ENCODE measurements at regions not wholly inside any gene's neighbourhood (a gene's known extent, or its start where the extent isn't known, plus 50 kb on each side); places are given as distances from the start of the nearest gene placed in this dataset.
"Not testable (repeated sequence)": the region's sequence is repeated elsewhere in the genome, so short reads cannot be mapped to it uniquely, and the experiment has no call there.

DNA sequence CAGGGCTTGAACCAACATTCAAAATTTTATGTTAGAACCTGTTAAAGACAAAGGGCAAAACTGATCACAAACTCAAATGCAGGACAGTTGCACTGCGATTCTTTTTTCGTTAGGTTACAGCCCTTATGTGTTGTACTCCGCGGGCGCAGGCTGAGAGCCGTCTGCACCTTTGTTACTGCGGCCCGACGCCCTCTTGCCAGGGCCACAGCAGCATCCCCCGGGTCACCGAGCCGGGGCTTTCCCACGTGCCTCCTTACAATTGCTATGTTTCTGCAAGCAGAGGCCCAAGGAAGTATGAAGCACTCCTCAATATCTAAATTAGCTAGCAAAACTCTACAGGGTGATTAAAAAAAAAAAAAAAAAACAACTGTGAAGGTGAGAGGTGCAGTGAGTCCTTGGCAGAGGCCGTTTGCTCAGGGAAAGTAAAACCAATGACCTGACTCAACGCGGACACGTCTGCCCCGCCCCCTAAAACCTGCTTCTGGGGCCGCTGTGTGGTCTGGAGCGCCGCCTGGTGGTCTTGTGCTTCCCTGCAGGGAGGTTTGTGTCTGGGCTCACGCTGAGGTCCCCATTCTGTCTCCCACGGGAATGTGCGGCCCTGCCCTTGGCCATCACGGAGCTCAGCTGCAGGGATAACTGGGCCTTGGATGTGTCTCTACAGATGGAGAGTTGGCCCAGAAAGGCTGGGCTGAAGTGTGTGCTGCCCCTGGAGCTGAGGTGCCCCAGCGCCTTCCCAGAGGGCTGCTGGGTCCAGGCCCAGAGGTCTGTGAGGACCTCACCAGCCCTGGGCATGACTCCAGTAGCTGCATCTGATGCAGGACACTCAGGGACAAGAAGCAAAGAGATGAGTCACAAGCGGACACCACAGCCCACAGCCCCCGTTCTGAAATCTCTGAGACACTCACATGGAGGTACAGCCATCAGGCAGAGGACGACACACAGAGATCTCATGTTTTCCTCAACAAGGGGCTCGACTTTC is 418.5 kb downstream of the TMEM121 start:
- peak; percentile 72 to 81 (median 75) for DNase-seq (ENCODE audit: low read depth in 2 of 3, low spot score in 1 of 3)

DNA sequence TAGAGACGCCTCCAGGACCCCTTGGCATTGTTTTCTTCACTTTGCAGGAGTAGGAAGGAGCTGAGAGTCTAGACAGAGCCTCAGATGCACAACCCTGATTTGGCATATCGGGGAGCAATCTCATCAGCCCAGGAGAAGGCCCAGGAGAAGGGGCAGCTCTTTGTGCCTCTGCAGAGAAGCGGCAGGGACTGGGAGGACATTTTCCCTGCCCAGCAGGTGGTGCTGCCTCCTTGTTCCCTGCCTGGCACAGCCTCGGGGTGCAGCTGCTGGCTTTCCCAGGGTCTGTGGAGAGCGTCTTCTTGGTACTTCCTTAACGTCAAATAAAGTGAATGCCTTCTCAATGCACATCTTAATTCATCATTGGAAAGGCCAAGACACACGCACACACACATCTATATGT is 419.5 kb downstream of the TMEM121 start:
- DNase-seq (ENCODE audit: low read depth in 2 of 3, low spot score in 1 of 3), result peak in 2 of 3 donors; percentile 13 to 20

DNA sequence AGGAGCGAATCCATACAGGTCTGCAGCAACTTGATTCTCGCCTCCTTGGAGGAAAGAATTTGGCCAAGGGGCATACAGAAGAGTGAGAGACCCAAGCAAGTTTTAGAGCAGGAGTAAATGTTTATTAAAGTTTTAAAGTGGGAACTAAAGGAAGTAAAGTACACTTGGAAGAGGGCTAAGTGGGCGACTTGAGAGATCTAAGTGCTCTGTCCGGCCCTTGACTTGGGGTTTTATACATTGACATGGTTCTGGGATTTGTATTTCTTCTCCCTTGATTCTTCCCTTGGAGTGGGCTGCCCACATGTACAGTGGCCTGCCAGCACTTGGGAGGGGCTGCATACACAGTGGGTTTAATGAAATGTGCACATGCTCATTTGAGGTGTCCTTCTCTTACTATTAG is 421.2 kb downstream of the TMEM121 start:
- no peak for DNase-seq (ENCODE audit: low read depth in 2 of 3, low spot score in 1 of 3)

DNA sequence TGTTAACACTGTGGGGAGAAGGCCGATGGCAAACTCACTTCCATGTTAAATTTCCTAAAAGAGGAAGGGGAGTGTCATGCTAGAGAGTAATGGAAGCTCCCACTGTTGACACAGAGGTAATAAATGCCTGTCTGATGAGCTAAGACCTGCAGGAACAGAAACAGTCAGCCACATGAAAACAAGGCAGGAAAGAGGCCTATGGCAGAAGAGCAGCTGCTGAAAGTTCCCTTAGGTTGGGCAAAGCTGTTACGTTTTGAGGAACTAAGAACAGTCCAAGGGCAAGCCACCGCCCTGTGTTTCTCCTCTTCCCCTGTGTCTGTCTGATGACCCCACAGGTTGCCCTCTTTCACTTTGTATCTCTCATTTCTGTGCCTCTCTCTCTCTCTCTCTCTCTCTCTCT is 422.6 kb downstream of the TMEM121 start:
- DNase-seq (ENCODE audit: low read depth in 2 of 3, low spot score in 1 of 3), result not testable (repeated sequence)

DNA sequence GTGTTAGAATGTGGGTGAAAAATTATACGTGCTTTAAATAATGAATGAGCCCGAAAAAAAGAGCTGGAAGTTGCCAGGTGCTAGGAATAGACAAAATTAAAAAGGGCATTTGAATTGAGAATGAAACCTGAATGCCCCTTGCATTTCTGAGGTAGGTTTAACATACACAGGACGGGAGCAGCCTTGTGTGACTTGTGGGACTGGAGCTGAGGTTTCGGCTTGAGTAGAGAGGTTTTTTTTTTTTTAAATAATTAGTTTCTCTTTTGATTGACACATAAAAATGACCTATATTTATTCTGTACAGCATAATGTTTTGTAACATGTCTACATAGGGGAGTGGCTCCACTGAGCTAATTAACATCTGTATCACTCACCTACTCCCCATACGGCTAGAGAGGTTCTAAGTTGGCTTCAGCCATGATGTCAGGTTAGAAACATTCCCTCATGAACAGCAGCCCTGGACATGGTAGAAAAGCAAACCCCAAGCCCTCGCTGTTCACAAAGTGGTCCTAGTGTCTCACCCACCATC is 424.0 kb downstream of the TMEM121 start:
- DNase-seq (ENCODE audit: low read depth in 2 of 3, low spot score in 1 of 3), result not testable (repeated sequence)

DNA sequence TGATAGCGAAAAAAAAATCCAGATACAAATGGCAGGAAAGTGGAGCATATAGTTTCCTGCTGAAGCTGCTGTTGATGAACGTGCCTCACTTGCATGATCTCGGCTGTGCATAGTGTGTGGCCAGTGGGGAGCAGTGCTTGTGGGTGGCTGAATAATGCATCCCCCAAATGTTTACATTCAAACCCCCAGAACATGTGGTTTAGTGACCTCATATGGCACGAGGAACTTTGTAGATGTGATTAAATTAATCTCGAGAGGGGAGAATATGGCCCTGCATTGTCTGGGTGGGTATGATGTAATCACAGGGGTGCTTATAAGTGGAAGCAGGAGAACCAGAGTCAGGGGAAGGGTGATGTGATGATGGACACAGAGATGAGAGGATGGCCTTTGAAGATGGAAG is 425.0 kb downstream of the TMEM121 start:
- DNase-seq (ENCODE audit: low read depth in 2 of 3, low spot score in 1 of 3), result no peak

DNA sequence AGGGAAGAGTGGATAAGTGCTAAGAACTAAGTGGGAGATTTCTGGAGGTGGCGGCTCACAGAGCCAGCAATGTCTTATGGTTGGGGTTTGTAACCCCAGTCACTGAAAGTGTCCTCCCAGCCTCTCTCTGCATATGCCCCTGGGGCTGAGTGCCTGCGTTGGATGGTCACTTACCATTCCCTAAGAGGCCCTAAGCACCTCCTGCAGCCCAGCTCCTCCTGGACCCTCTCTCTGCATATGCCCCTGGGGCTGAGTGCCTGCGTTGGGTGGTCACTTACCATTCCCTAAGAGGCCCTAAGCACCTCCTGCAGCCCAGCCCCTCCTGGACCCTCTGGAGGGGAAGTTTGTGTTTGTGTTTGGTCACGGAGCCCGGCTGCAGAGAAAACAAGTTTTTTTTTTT is 425.8 kb downstream of the TMEM121 start:
- DNase-seq (ENCODE audit: low read depth in 2 of 3, low spot score in 1 of 3), result no peak

DNA sequence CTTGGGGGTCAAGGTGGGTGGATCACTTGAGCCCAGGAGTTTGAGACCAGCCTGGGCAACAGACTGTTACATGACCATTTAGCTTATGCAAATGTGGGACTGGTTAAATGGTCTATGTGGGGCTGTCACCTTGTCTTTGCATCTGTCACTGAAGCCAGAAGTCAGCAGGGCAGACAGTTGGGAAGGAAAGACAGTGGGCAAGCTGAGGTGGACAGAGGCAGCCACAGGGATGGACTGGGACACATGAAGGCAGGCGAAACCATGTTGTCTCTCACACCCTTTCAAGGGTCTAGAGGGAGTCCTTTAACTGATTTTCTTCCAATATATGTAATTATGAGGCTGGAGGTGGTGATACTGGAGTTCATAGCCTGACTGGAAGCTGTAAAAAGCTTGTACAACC is 426.4 kb downstream of the TMEM121 start:
- DNase-seq (ENCODE audit: low read depth in 2 of 3, low spot score in 1 of 3), result no peak

DNA sequence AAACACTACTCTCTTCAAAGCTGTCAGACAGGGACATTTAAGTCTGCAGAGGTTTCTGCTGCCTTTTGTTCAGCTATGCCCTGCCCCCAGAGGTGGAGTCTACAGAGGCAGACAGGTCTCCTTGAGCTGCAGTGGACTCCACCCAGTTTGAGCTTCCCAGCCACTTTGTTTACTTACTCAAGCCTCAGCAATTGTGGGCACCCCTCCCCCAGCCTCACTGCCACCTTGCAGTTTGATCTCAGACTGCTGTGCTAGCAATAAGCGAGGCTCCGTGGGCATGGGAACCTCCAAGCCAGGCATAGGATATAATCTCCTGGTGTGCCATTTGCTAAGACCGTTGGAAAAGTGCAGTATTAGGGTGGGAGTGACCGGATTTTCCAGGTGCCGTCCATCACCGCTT is 435.2 kb downstream of the TMEM121 start:
- DNase-seq (ENCODE audit: low read depth in 2 of 3, low spot score in 1 of 3), result not testable (repeated sequence)

DNA sequence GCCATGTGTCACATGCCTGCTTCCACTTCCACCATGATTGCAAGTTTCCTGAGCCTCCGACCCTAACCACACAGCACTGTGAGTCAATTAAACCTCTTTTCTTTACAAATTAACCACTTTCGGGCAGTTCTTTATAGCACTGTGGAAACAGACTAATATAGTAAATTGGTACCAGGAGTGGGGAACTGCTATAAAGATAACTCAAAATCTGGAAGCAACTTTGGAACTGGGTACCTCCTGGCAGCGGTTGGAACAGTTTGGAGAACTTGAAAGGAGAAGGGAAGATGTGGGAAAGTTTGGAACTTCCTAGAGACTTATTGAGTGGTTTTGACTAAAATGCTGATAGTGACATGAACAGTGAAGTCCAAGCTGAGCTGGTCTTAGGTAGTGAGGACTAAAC is 436.1 kb downstream of the TMEM121 start:
- no peak for DNase-seq (ENCODE audit: low read depth in 2 of 3, low spot score in 1 of 3)

DNA sequence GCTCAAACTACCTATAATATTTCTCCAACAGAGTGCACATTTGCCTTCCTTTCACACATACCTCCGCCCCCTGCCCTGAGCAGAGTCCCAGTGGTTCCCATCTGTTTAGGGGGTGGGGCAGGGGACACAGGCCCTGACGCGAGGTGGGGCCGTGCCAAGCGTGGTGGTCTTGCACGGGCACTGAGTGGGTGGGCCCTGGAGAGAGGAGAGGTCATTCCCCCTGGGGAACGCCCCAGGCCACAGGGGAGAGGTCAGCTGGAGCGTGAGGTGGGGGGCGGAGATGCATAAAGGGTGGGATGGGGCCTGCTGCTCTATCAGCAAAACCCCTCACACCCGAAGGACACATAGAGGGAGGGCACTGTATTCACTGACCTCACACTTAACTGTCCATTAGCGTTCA is 441.9 kb downstream of the TMEM121 start:
- DNase-seq (ENCODE audit: low read depth in 2 of 3, low spot score in 1 of 3), result no peak

DNA sequence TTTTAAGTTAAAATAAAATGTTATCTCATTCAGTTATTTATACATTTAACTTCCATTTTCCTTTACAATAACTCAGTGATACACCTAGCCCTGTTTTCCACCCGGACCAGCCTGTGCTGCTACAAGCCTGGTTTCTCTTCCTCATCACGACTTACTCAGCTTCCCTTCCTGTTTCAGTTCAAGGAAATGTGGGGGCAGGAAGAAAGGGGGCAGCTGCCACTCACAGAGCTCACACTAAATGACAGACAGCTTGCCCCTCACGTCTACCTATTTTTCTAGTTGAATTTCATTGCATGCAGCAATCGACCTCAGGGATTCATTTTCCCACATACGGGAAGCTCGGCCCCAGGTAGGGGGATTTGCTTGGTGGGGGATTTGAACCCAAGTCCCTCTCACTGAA is 442.6 kb downstream of the TMEM121 start:
- not testable (repeated sequence) for DNase-seq (ENCODE audit: low read depth in 2 of 3, low spot score in 1 of 3)

DNA sequence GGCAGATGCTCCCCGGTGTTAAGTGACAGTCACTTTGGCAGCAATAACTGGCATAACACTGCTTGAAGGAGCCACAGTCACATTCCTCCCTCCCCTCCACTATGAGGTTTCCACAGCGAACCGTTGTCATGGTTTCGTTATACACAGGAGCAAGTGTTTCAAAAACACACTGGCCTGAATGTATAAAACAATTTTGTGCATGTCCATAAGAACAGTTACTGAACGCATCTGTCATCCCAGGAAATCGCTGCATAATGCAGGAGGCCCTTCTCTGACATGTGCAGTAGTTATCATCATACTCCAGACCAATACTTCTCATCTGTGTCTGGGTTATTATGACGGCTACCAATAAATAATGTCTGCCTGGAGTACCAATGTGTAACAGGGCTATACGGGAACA is 444.4 kb downstream of the TMEM121 start:
- DNase-seq (ENCODE audit: low read depth in 2 of 3, low spot score in 1 of 3), result not testable (repeated sequence)

DNA sequence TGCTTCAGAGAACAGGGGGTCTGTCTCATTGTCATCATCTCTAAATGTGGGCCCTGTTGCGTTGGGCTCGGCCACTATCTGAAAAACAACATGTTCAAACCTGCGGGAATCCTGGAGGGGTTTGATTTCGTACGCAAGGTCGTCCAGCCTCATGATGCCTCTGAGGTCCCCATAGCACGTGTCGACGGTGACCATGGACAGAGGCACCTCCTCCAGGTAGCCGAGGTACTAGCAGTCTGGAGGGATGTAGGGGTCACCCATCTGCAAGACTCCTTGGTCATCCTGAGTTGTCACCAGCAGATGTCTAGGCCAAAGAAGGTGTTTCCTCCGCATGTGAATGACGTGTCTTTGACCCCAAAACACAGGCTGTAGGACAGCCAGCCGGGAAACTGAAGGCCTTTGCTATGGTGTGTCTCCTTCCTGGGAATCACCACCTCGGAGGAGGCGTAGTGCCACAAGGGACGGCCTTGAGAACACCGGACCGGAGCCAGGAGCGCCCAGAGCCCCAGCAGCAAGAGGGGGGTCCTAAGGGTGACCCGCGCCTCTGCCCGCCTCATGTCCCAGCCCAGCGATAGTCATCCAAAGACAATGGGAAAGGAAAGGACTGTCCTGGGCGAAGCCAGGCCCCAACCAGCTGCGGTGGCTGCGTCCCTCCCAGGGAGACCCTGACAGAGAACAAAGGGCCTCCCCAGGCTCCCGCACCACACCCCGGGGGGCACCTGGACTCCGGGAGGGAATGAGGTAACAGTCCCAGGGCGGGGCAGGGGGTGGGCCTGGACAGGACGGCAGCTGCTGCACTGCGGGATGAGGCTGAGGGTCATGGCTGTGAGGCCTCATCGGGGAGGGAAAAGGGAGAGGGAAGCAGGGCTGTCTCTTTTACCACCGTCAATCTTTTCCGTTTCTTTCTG is 445.5 kb downstream of the TMEM121 start:
- DNase-seq (ENCODE audit: low read depth in 2 of 3, low spot score in 1 of 3), result no peak

DNA sequence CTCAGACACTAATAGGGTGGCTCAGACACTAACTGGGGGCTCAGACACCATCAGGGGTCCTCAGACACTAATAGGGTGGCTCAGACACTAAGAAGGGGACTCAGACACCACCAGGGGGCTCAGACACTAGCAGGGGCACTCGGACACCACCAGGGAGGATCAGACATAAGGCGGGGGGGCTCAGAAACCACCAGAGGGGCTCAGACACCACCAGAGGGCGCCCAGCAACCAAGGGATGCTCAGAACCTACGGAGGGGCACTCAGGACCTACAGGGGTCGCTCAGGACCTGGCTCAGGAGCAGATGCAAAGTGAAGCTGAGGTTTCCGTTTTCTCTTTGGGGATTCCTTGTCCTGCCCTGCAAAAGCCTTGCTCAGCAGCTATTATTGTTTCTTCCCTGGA is 448.5 kb downstream of the TMEM121 start:
- peak in 2 of 3 donors; percentile 45 to 55 for DNase-seq (ENCODE audit: low read depth in 2 of 3, low spot score in 1 of 3)

DNA sequence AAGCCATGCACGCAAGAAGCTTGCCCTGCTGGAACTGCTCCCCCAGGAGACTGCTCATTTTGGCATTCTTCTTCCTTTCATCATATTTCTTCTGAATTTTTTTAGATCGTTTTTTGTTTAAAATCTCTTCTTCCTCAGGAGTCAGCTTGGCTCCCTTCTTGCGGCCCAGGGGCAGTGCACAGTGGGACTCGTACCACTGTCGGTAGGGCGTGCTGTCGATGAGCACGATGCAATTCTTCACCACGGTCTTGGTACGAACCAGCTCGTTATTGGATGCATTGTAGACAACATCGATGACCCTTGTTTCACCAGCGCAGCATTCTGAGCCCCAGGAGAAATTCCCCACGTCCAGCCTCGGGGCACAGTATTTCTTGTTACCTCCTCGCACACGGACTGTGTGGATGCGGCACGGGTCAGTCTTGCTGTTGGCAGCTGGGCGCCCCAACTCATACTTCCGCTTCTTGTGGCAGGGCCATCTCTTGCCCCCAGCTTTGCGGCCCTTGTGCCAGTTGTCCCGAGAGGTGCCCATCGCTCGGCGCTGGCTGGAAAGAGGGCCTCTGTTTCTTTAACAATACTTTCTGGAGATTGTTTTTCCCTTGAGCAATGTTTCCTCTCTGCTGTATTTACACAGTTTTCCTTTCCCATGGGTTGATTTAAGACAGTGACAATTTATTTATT is 452.4 kb downstream of the TMEM121 start:
- DNase-seq (ENCODE audit: low read depth in 2 of 3, low spot score in 1 of 3), result no peak

DNA sequence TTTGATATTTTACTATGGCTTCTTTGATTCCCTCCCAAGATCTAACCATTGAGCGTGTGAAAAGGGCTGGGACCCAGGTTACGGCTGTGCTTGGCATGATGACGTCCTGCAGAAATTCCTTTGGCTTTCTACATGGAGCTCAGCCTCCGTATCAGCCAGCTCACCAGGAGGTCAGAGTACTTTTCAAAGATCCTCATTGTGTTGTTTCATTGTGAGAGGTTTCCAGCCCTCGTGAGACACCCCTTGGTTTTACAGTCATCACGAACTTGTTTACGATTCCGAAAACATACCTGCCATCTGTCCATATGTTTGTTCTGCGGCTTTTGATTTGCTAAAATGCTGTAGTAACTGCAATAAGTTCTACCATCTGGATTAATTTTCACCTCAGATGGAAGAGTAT is 453.1 kb downstream of the TMEM121 start:
- no peak for DNase-seq (ENCODE audit: low read depth in 2 of 3, low spot score in 1 of 3)

DNA sequence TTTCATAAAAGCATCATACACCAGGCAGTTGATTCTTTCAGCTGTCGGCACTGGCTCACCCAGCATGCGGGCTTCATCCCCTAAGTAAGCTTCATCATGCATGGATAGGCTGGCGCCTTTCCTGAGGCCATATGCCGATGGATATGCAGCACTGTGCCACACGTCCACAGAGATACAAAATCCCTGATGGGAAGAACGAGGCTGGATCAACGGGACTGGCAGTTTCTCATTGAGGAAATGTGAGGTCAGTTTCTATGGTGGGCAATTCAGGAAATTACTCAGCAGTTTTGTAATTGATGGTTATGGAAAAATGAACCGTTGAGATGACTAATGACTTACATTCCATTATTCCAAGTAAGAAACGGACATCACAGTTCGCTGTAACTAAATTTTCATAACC is 453.8 kb downstream of the TMEM121 start:
- no peak for DNase-seq (ENCODE audit: low read depth in 2 of 3, low spot score in 1 of 3)

DNA sequence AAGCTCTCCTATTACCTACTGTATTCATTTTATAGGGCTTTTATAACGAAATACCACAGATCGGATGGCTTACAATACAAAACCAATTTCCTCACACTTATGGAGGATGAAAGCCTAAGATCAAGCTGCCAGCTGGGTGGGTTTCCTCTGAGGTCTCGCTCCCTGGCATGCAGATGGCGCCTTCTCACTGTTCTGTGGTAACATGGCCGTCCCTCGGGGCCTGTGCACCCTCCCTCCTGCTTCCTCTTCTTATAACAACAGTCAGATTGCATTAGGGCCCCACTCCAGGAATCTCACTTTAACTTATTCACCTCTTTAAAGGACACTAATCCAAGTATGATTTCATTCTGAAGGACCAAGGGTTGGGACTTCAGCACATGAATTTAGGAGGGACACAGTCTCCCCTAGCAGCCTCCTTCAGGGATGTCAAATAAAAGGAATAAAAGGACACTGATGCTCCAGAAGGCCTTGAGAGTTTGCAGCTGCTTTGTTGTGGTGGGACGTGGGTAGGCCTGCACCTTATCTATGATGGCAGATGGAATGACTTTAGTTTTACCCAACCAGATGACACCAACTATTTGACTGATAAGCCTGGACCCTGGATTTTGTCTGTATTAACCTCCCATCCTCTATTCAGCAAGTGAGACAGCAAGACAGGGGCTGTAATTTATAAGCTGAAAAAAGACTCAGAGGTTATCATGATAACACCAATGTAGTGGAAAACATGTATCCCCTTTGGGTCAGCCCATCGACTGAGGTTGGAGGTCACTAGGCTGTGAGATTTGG is 455.3 kb downstream of the TMEM121 start:
- not testable (repeated sequence) for DNase-seq (ENCODE audit: low read depth in 2 of 3, low spot score in 1 of 3)

DNA sequence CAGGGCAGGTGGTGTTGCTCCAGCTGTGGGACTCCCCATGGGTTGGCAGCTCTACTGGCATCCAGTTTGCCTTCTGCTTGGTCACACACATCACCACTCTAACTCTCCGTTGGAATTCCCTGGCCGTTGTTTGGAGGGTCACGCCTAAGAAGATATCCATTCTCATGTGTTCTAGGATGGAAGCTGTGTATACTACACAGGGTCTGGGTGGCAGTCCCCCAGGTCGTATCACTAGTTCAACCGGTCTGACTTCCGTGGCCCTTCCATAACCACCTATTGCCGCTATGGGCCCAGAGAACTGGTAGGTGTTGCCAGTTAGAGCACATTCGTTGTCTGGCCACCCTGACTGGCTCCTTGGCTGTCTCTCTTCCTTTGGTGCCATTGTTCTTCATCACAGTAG is 456.3 kb downstream of the TMEM121 start:
- no peak for DNase-seq (ENCODE audit: low read depth in 2 of 3, low spot score in 1 of 3)

Measured in stimulated activated CD4-positive, alpha-beta T cell treated with anti-CD3 and anti-CD28 coated beads, Interleukin-12 subunit alpha, Interleukin-12 subunit beta, amount 100 ng/mL, for 48 hours (primary cell).